22Rv1 (cell line): ENCODE measurements at regions not wholly inside any gene's neighbourhood (a gene's known extent, or its start where the extent isn't known, plus 50 kb on each side); places are given as distances from the start of the nearest gene placed in this dataset.

Experiments
- H3K27ac ChIP-seq: fragments of 450-650 bp; 2 replicates; pipeline ENCODE4 v1.5.1; 2017
- CTCF ChIP-seq: fragments of 450-650 bp; IDR thresholded peaks from 2 replicates; pipeline ENCODE4 v1.5.1; 2017; ENCODE audit warnings: mild to moderate bottlenecking
- ZFX ChIP-seq: fragments of 450-650 bp; IDR thresholded peaks from 2 replicates; pipeline ENCODE4 v1.6.1; 2017; ENCODE audit warnings: antibody characterized with exemption, borderline replicate concordance

DNA sequence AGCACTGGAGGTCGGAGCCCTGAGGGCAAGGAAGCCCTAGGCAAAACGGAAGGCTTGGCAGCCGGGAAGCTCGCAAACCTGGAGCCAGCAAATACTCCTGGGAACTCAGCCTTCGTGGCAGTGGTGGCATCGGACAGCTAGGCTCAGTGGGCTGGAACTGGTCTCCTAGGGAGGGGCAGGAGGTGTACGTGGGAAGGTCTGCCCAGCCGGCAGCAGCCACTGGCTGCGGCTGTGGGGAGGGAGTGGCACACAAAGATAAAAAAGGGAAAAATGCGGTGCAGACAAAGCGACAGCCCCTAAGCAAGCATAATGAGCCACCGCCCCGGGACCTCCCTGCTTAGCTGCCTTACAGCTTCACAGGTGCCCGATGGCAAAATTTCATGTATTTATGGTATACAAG, 125.2 kb upstream of the KDM5D start:
- H3K27ac ChIP-seq = no peak overlapping the region
- no peak for TF ChIP-seq CTCF
- TF ChIP-seq ZFX = no peak

DNA sequence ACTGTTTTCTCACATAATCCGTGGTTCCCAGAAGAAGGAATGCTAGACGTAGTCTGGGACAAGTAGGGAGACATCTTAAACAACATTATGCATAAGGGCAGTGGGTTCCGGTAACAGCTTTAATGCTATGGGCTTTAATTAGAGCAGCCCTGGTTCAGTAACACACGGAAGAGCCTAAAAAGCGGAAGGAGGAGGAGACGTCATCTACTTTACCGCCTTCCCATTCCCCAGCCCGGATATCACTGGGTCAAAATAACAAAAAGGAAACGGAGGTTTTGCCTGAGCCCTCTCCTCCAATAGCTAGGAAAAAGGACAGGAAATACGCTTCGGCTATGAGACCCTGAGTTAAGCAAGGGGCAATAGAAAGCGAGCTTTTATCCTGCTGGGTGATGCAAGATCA, 124.8 kb upstream of the KDM5D start:
- TF ChIP-seq CTCF (no peak), ZFX (no peak)
- no peak overlapping the region for H3K27ac ChIP-seq

- no peak for TF ChIP-seq ZFX
- TF ChIP-seq CTCF = no peak
- no peak overlapping the region for H3K27ac ChIP-seq
Observed at GRCh38 chrY:19868647-19869046, 124.1 kb upstream of the KDM5D start.

DNA sequence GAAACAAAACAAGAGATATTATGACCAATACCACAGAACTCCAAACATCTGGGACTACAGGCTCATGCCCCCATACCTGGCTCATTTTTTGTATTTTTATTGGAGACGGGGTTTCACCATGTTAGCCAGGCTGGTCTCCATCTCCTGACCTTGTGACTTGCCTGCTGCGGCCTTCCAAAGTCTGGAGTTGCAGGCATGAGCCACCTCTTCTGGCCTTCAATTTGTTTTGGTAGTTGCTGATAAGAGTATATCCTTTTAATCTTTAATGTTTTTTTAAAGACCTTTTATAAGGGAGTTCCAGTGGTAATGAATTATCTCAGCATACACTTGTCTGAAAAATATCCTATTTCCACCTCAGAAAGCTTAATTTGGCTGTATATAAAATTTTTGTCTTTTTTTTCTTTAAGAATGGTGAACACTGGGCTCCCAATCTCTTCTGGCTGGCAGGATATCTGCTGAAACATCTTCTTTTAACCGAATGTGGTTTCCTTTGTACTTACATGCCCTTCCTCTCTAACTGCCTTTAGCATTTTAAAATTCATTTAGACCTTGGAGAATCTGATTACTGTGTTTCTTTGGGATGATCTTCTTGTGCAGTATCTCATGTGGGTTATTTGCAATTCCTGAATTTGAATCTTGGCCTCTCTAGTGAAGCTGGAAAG, 112.1 kb upstream of the KDM5D start:
- no peak overlapping the region for H3K27ac ChIP-seq
- TF ChIP-seq ZFX = no peak

- no peak for TF ChIP-seq ZFX
- H3K27ac ChIP-seq = no peak overlapping the region
Observed at GRCh38 chrY:19842972-19843371, 98.4 kb upstream of the KDM5D start.

DNA sequence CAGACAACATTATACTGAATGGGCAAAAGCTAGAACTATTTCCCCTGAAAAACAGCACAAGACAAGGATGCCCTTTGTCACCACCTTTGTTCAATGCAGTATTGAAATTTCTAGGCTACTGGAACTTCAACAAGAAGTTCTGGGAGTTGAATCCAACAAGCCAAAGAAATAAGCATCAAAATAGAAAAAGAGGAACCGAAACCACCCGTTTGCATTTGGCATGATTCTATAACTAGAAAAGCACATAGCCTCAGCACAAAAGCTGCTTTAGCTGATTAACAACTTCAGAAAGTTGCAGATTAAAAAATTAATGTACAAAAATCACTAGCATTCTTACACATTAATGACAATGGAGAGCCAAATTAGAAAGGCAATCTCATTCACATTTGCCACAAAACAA, 79.6 kb upstream of the KDM5D start:
- H3K27ac ChIP-seq = no peak overlapping the region
- no peak for TF ChIP-seq ZFX
- TF ChIP-seq CTCF = no peak

DNA sequence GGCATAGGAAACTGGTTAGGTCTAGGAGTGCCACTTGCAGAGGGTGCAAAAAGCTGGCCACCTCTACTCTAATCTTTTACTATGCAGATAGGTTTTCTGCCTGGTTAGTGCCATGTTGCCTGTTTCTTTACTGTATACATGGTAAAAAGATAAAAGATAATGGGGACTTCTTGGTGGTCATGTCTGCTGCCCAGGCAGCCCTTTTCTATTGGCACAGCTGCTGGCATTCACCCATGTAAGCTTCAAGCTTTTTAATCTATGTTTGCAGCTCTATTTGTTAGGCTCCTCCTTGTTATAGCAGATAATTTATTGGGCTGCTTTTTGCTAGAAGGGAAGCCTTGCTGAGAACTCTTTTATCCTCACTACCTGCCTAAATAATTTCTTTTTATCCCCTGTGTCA, 74.0 kb upstream of the KDM5D start:
- H3K27ac ChIP-seq = no peak overlapping the region
- TF ChIP-seq ZFX (no peak), CTCF (no peak)

GRCh38 chrY:19816920-19817319, 72.4 kb upstream of the KDM5D start:
- TF ChIP-seq CTCF (peak; percentile 35), ZFX (no peak)
- H3K27ac ChIP-seq = no peak overlapping the region
